Psoas muscle (tissue), 7 donors: ENCODE measurements at regions not wholly inside any gene's neighbourhood (a gene's known extent, or its start where the extent isn't known, plus 50 kb on each side); places are given as distances from the start of the nearest gene placed in this dataset.

Experiments used
- ATAC-seq, 4 donors: fragments of 200-7000 bp; cut with Tn5 transposase; one replicate each; pipeline ENCODE4 v1.9.1; 2020; ENCODE audit warnings: moderate library complexity in 3 of 4, mild to moderate bottlenecking in 2 of 4
- DNase-seq, 2 donors: peaks; one replicate each; pipeline ENCODE4 v3.0.0-alpha.2; 2020
- H3K27ac ChIP-seq: fragments of 200-600 bp; one replicate; pipeline ENCODE4 v1.8.0; 2022
- H3K27me3 ChIP-seq, 3 donors: fragments of 200-600 bp in 1 of 3; one replicate each; pipeline versions ENCODE4 v1.6.1 to v1.8.0; 2013 to 2022; ENCODE audit warnings: low read length in 2 of 3, mild to moderate bottlenecking in 2 of 3, moderate library complexity in 1 of 3; ENCODE audit not compliant: insufficient read depth in 3 of 3
- H3K36me3 ChIP-seq, 2 donors: fragments of 200-600 bp in 1 of 2; one replicate each; pipeline versions ENCODE4 v1.6.1 to v1.8.0; 2013 to 2022; ENCODE audit warnings: low read depth in 1 of 2, mild to moderate bottlenecking in 1 of 2, moderate library complexity in 1 of 2; ENCODE audit not compliant: insufficient read depth in 1 of 2
- H3K4me1 ChIP-seq: fragments of 200-600 bp; one replicate; pipeline ENCODE4 v1.8.0; 2022
- H3K4me3 ChIP-seq: fragments of 200-600 bp; one replicate; pipeline ENCODE4 v1.8.0; 2022; ENCODE audit warnings: mild to moderate bottlenecking
- H3K9me3 ChIP-seq: fragments of 200-600 bp; one replicate; pipeline ENCODE4 v1.8.0; 2022
- CTCF ChIP-seq: fragments of 200-600 bp; IDR thresholded peaks from one replicate; pipeline ENCODE4 v1.8.0; 2022; ENCODE audit warnings: antibody characterized with exemption
- WGBS, 3 donors: extraction: QIAGEN DNeasy Blood & Tissue Kit; methylation state at CpG; one replicate each; pipeline versions ENCODE4 v1.1.6 to v1.1.7; 2013; 5-methylcytosine and 5-hydroxymethylcytosine counted together
- intact Hi-C, 2 donors: fragments of 100-400 bp; cut with DNase I; formaldehyde crosslinking; loops; one replicate each; pipeline versions ENCODE4 v1.11.0 to v1.14.2; 2022
- donor health status: healthy with polysubstance abuse.
- donor health status: DM: no; HTN: no; CAD: no; lungs with moderate emphysema.
- donor health status: Bipolar disorder and iron deficiency.
- donor health status: healthy.
- donor health status: DM: yes; HTN: yes; CAD: no.
- donor health status: DM: no; HTN: no; CAD: no.
- donor health status: DM: yes; HTN: yes; CAD: no.

GRCh38 chr5:144105371-144105770 is 65.1 kb downstream of the YIPF5 start:
- 86 to 95% (median 89%) methylated on average over 1 of the region's 1 CpG for WGBS, 3 donors
- ATAC-seq, result no peak
- Histone ChIP-seq H3K36me3 (no peaks in the 10 kb centered on the region), H3K4me1 (no peaks in the 10 kb centered on the region), H3K27me3 (no peaks in the 10 kb centered on the region), H3K9me3 (no peaks in the 10 kb centered on the region), H3K27ac (no peak overlapping the region), H3K4me3 (no peak overlapping the region)
- no peak for DNase-seq
- no peak for TF ChIP-seq CTCF
- intact Hi-C loops, result no loop called here

GRCh38 chr5:144108131-144108530 is 62.3 kb downstream of the YIPF5 start:
- no peak for TF ChIP-seq CTCF
- ATAC-seq, result no peak
- Histone ChIP-seq H3K36me3 (no peaks in the 10 kb centered on the region), H3K4me3 (no peak overlapping the region), H3K27ac (no peak overlapping the region), H3K9me3 (no peaks in the 10 kb centered on the region), H3K4me1 (no peaks in the 10 kb centered on the region), H3K27me3 (no peaks in the 10 kb centered on the region)
- intact Hi-C loops, result no loop called here
- no peak for DNase-seq
